ENCODE measurements at regions not wholly inside any gene's neighbourhood (a gene's known extent, or its start where the extent isn't known, plus 50 kb on each side); places are given as distances from the start of the nearest gene placed in this dataset.
A peak's percentile ranks its signal among the peaks of the same experiment; 100 is the strongest.

DNA sequence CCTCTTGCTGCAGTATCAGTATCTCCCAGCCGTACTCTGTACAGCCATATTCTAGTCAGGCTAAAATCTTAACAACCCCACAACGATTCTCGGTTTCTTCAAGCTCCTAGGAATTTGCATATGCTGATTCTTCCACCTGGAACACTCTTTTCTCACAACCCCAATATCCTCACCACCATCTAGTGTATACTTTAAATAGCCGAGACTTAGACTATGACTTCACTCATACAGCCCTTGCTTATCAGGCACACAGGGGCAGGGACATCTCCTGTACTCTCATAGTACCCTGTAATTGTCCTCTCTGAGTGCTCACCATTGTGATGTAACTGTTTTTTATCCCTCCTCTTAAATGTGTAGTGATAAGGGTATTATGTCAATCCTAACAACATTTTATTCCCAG, 2126.4 kb upstream of the TENM3 start:
- 53 to 63% (median 59%) methylated on average over 4 of the region's 4 CpGs for WGBS, 4 donors
- no peak for TF ChIP-seq POLR2A (IDR thresholded peaks at IDR 0.05)
- no peak for TF ChIP-seq CTCF (IDR thresholded peaks at IDR 0.05)
- Histone ChIP-seq H3K9me3 (no peaks in the 10 kb centered on the region), H3K27ac (no peak overlapping the region), H3K27me3 (no peaks in the 10 kb centered on the region), H3K4me1 (no peaks in the 10 kb centered on the region), H3K36me3 (no peaks in the 10 kb centered on the region), H3K4me3 (no peak overlapping the region)
- ATAC-seq = no peak
- intact Hi-C loops (cut with DNase I) = no loop called here
- DNase-seq = no peak

- 64 to 73% (median 70%) methylated on average over 3 of the region's 3 CpGs for WGBS, 4 donors
- Histone ChIP-seq H3K4me1 (no peaks in the 10 kb centered on the region), H3K27me3 (no peaks in the 10 kb centered on the region), H3K4me3 (no peak overlapping the region), H3K36me3 (no peaks in the 10 kb centered on the region), H3K9me3 (no peaks in the 10 kb centered on the region), H3K27ac (no peak overlapping the region)
- DNase-seq (no peak), ATAC-seq (no peak)
- TF ChIP-seq POLR2A (IDR thresholded peaks at IDR 0.05) (no peak), CTCF (IDR thresholded peaks at IDR 0.05) (peak in 2 of 12 donors; percentile 15 to 23)
- intact Hi-C loops (cut with DNase I) = no loop called here
Observed at GRCh38 chr4:180120068-180120467, 2123.1 kb upstream of the TENM3 start.

- DNase-seq (no peak), ATAC-seq (peak in 1 of 4 donors; percentile 34)
- WGBS, 4 donors = 8 to 13% (median 10%) methylated on average over 11 of the region's 11 CpGs
- Histone ChIP-seq H3K4me1 (no peaks in the 10 kb centered on the region), H3K9me3 (no peaks in the 10 kb centered on the region), H3K27me3 (no peaks in the 10 kb centered on the region), H3K27ac (no peak overlapping the region), H3K4me3 (peak overlapping the region in 3 of 12 donors; percentile 12 to 16 (median 14)), H3K36me3 (no peaks in the 10 kb centered on the region)
- intact Hi-C loops (cut with DNase I) = no loop called here
- TF ChIP-seq CTCF (IDR thresholded peaks at IDR 0.05) = no peak
- TF ChIP-seq POLR2A (IDR thresholded peaks at IDR 0.05) = no peak
Observed at GRCh38 chr4:180134091-180134866, 2108.9 kb upstream of the TENM3 start.

- WGBS, 4 donors = 74 to 79% (median 76%) methylated on average over 3 of the region's 3 CpGs
- intact Hi-C loops (cut with DNase I) = no loop called here
- H3K27me3 ChIP-seq = no peaks in the 10 kb centered on the region
- H3K4me3 ChIP-seq = no peak overlapping the region
- H3K9me3 ChIP-seq = no peaks in the 10 kb centered on the region
- H3K4me1 ChIP-seq = no peaks in the 10 kb centered on the region
- no peak for TF ChIP-seq CTCF (IDR thresholded peaks at IDR 0.05)
- no peak for TF ChIP-seq POLR2A (IDR thresholded peaks at IDR 0.05)
- H3K36me3 ChIP-seq = no peaks in the 10 kb centered on the region
- ATAC-seq (no peak), DNase-seq (no peak)
- no peak overlapping the region for H3K27ac ChIP-seq
Observed at GRCh38 chr4:180141734-180142133, 2101.5 kb upstream of the TENM3 start.

Measured in heart left ventricle (tissue), 16 donors.